OCI-LY7 (cell line): ENCODE measurements at regions not wholly inside any gene's neighbourhood (a gene's known extent, or its start where the extent isn't known, plus 50 kb on each side); places are given as distances from the start of the nearest gene placed in this dataset.

Experiments
- BruUV-seq: library from RNA; stranded (reverse); fragments of 400-500 nt; replicated peaks from 2 replicates; lab custom pipeline; 2021; lab: Mats Ljungman, UMichigan
- CTCF ChIA-PET: fragments of 300-600 bp; sonication (Branson Sonifier 250); formaldehyde crosslinking; loops from one replicate; lab custom pipeline; 2022; ENCODE audit warnings: antibody characterized with exemption; ENCODE audit not compliant: unreplicated experiment; lab: Charles Lee
- POLR2A ChIA-PET: fragments of 300-600 bp; sonication (Branson Sonifier 250); formaldehyde crosslinking; loops from one replicate; lab custom pipeline; 2022; ENCODE audit warnings: antibody characterized with exemption; lab: Charles Lee
- DNase-seq: peaks from one replicate; pipeline ENCODE4 v3.0.0-alpha.2; 2015; ENCODE audit warnings: low spot score
- H2AFZ ChIP-seq: fragments of 200-600 bp; sonication (generic), shearing (Covaris generic); 2 replicates; pipeline ENCODE4 v1.6.1; 2014; ENCODE audit warnings: mild to moderate bottlenecking, antibody characterized with exemption, low read length, moderate library complexity
- H3K27ac ChIP-seq: fragments of 200-600 bp; sonication (generic); 2 replicates; pipeline ENCODE4 v1.5.1; 2014; ENCODE audit warnings: mixed run types, low read depth, mild to moderate bottlenecking, moderate library complexity, low read length, inconsistent platforms; ENCODE audit not compliant: poor library complexity, severe bottlenecking
- H3K36me3 ChIP-seq: fragments of 200-600 bp; sonication (generic); 2 replicates; pipeline ENCODE4 v1.6.1; 2014; ENCODE audit warnings: mild to moderate bottlenecking, antibody characterized with exemption, low read length, moderate library complexity, mixed read lengths; ENCODE audit not compliant: insufficient read depth
- H3K4me1 ChIP-seq: fragments of 200-600 bp; sonication (generic); 2 replicates; pipeline ENCODE4 v1.5.1; 2014; ENCODE audit warnings: mild to moderate bottlenecking, low read length; ENCODE audit not compliant: insufficient read depth, poor library complexity, severe bottlenecking
- H3K4me2 ChIP-seq: fragments of 200-600 bp; sonication (generic); 2 replicates; pipeline ENCODE4 v1.6.1; 2014; ENCODE audit warnings: mild to moderate bottlenecking, low read length
- H3K4me3 ChIP-seq: fragments of 200-600 bp; sonication (generic); 2 replicates; pipeline ENCODE4 v1.5.1; 2014; ENCODE audit warnings: mild to moderate bottlenecking, low read depth, low read length; ENCODE audit not compliant: poor library complexity, severe bottlenecking
- H3K79me2 ChIP-seq: fragments of 200-600 bp; sonication (generic); 2 replicates; pipeline ENCODE4 v1.6.1; 2016; ENCODE audit warnings: low read depth, mild to moderate bottlenecking, low read length, moderate library complexity, mixed read lengths; ENCODE audit not compliant: insufficient read depth
- H3K9me2 ChIP-seq: fragments of 200-600 bp; sonication (generic); 2 replicates; pipeline ENCODE4 v1.6.1; 2016; ENCODE audit warnings: mild to moderate bottlenecking, low read length, mixed read lengths; ENCODE audit not compliant: insufficient read depth
- H3K9me3 ChIP-seq: fragments of 200-600 bp; sonication (generic); 2 replicates; pipeline ENCODE4 v1.6.1; 2014; ENCODE audit warnings: mild to moderate bottlenecking, mixed run types, low read length, mixed read lengths
- H4K20me1 ChIP-seq: fragments of 200-600 bp; sonication (generic); 2 replicates; pipeline ENCODE4 v1.6.1; 2014; ENCODE audit warnings: mild to moderate bottlenecking, antibody characterized with exemption, low read length, moderate library complexity, mixed read lengths; ENCODE audit not compliant: insufficient read depth
- EZH2phosphoT487 ChIP-seq: fragments of 200-600 bp; sonication (generic); IDR thresholded peaks from 2 replicates; pipeline ENCODE4 v1.6.1; 2018; ENCODE audit warnings: low read depth, borderline replicate concordance, mild to moderate bottlenecking, mixed run types, antibody characterized with exemption, low read length, moderate library complexity, mixed read lengths
- intact Hi-C: fragments of 100-400 bp; cut with micrococcal nuclease; formaldehyde crosslinking; loops from one replicate; pipeline ENCODE4 v1.10.0; 2022; ENCODE audit not compliant: unreplicated experiment
- TF ChIP-seq, protein P1 (sequence below): fragments of 200-600 bp; sonication (generic); conservative IDR thresholded peaks from 2 replicates; pipeline ENCODE4 v1.5.1; 2014; ENCODE audit warnings: mild to moderate bottlenecking, antibody characterized with exemption, low read length, moderate library complexity, mixed read lengths

DNA sequence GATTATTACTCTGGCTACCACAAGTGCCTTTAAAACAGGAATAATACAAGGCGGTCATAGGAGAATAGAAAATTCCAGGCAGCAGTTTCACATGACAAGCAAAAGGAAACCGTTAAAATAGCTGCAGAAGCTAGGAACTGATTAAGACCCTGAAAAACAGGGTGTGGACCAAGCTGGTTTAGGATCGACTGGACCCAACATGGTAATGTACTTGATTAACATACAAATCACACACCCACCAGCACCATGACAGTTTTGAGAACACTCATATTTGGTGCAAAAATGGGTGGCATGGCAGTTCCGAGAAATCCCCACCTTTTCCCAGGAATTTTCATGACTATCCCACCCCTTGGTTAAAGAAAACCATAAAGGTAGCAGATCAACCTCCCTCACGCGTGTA, 51.9 kb upstream of the TMEM163 start:
- Histone ChIP-seq H3K4me3 (no peak overlapping the region), H2AFZ (no peak overlapping the region), H3K9me2 (no peaks in the 10 kb centered on the region), H3K36me3 (no peaks in the 10 kb centered on the region), H3K27ac (no peak overlapping the region), H3K4me1 (no peaks in the 10 kb centered on the region), H4K20me1 (no peaks in the 10 kb centered on the region), H3K4me2 (no peak overlapping the region), H3K9me3 (no peaks in the 10 kb centered on the region), H3K79me2 (no peaks in the 10 kb centered on the region)
- intact Hi-C loops, result loop anchor here (2.0 to 10.0 kb wide), 2 partner anchors 114 to 306 kb away; no protein-coding TSS in a partner anchor
- BruUV-seq, result no TSS peak
- DNase-seq, result no peak
- TF ChIP-seq, protein P1, sequence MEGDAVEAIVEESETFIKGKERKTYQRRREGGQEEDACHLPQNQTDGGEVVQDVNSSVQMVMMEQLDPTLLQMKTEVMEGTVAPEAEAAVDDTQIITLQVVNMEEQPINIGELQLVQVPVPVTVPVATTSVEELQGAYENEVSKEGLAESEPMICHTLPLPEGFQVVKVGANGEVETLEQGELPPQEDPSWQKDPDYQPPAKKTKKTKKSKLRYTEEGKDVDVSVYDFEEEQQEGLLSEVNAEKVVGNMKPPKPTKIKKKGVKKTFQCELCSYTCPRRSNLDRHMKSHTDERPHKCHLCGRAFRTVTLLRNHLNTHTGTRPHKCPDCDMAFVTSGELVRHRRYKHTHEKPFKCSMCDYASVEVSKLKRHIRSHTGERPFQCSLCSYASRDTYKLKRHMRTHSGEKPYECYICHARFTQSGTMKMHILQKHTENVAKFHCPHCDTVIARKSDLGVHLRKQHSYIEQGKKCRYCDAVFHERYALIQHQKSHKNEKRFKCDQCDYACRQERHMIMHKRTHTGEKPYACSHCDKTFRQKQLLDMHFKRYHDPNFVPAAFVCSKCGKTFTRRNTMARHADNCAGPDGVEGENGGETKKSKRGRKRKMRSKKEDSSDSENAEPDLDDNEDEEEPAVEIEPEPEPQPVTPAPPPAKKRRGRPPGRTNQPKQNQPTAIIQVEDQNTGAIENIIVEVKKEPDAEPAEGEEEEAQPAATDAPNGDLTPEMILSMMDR, result no peak
- TF ChIP-seq EZH2phosphoT487, result no peak
- ChIA-PET POLR2A (interaction anchor here (0.7 kb wide), 1 partner anchor 802 kb away, joined by 3 read pairs; no protein-coding TSS in a partner anchor), CTCF (no interaction called here)

DNA sequence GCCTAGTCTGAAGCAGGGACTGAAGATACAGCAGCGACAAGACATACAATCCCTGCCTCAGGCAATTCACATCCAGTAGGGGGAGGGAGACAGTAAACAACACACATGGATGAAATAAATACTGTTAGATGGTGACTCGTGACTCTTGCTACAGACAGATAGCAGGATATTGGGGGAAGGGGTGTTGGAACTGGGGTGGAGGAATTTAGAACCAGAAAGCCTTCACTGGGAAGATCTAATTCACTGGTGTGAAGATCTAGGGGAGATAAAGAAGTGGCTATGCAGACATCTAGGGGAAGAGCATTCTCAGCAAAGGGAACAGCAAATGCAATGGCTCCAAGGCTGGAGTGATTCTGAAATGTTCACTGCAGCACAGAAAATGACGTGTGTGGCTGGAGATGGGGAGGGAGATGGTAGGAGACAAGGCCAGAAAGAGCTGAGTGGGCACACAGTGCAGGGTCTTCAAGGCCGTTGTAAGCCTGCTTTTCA, 52.6 kb upstream of the TMEM163 start:
- DNase-seq, result no peak
- no peaks in the 10 kb centered on the region for H3K36me3 ChIP-seq
- H3K4me3 ChIP-seq, result no peak overlapping the region
- no peaks in the 10 kb centered on the region for H3K9me3 ChIP-seq
- H3K4me1 ChIP-seq, result no peaks in the 10 kb centered on the region
- no peaks in the 10 kb centered on the region for H4K20me1 ChIP-seq
- TF ChIP-seq EZH2phosphoT487, result no peak
- TF ChIP-seq, protein P1, result no peak
- BruUV-seq, result no TSS peak
- intact Hi-C loops, result loop anchor here (2.0 to 10.0 kb wide), 2 partner anchors 115 to 307 kb away; no protein-coding TSS in a partner anchor
- H3K4me2 ChIP-seq, result no peak overlapping the region
- POLR2A ChIA-PET, result no interaction called here
- H3K79me2 ChIP-seq, result no peaks in the 10 kb centered on the region
- CTCF ChIA-PET, result no interaction called here
- H3K9me2 ChIP-seq, result no peaks in the 10 kb centered on the region
- no peak overlapping the region for H2AFZ ChIP-seq
- no peak overlapping the region for H3K27ac ChIP-seq

DNA sequence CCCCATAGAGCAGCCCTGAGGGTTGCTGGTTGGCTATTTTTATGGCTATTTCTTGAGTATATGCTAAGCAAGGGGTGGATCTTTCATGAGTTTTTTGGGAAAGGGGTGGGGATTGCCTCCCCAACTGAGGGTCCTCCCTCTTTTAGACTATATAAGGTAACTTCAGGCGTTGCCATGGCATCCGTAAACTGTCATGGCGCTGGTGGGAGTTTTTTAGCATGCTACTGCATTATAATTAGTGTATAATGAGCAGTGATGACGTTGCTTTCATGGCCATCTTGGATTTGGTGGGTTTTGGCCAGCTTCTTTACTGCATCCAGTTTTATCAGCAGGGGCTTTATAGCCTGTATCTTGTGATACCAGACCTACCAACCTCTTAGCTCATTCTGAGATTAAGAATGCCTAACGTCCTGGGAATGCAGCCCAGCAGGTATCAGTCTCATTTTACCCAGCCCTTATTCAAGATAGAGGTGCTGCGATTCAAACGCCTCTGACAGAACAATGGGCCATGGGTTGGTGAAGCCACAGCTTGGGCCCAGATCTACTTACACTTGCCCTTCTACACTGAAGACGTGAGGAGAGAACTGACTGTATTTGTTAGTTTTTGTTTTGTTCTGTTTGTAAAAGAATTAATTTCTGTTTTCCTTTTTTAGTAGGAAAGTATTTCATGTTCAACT, 53.8 kb upstream of the TMEM163 start:
- POLR2A ChIA-PET, result no interaction called here
- no peak for TF ChIP-seq EZH2phosphoT487
- TF ChIP-seq, protein P1, result no peak

More for the DNA sequence above, 53.8 kb upstream of the TMEM163 start:
- Histone ChIP-seq H3K4me3 (no peak overlapping the region), H3K79me2 (no peaks in the 10 kb centered on the region), H4K20me1 (no peaks in the 10 kb centered on the region), H3K9me3 (no peaks in the 10 kb centered on the region), H3K27ac (no peak overlapping the region), H3K9me2 (no peaks in the 10 kb centered on the region), H3K36me3 (no peaks in the 10 kb centered on the region), H2AFZ (no peak overlapping the region), H3K4me2 (no peak overlapping the region), H3K4me1 (no peaks in the 10 kb centered on the region)
- BruUV-seq, result no TSS peak
- CTCF ChIA-PET, result no interaction called here
- no peak for DNase-seq
- intact Hi-C loops, result loop anchor here (10.0 kb wide), 1 partner anchor 308 kb away; no protein-coding TSS in a partner anchor
